Tibial nerve (tissue), 3 donors: ENCODE measurements at regions not wholly inside any gene's neighbourhood (a gene's known extent, or its start where the extent isn't known, plus 50 kb on each side); places are given as distances from the start of the nearest gene placed in this dataset.

Experiments used
- CTCF ChIP-seq, 5 experiments: fragments of 200-600 bp in 3 of 5; fragments of 450-650 bp in 2 of 5; sonication (generic) in 3 of 5; IDR thresholded peaks; one replicate each; pipeline ENCODE4 v1.5.1; 2016 to 2019; ENCODE audit warnings: antibody characterized with exemption in 5 of 5, mild to moderate bottlenecking in 3 of 5, moderate library complexity in 2 of 5
- POLR2A ChIP-seq, 2 donors: fragments of 450-650 bp; IDR thresholded peaks; one replicate each; pipeline ENCODE4 v1.6.1; 2017; ENCODE audit warnings: antibody characterized with exemption in 2 of 2, mild to moderate bottlenecking in 2 of 2, moderate library complexity in 2 of 2

- no peak for TF ChIP-seq CTCF (IDR thresholded peaks at IDR 0.05)
- TF ChIP-seq POLR2A (IDR thresholded peaks at IDR 0.05) = no peak
Observed at GRCh38 chr3:25170021-25170420, 258.0 kb upstream of the RARB start.
